ENCODE measurements at regions not wholly inside any gene's neighbourhood (a gene's known extent, or its start where the extent isn't known, plus 50 kb on each side); places are given as distances from the start of the nearest gene placed in this dataset.

- no peak overlapping the region for H3K27ac ChIP-seq
- TF ChIP-seq EP300 (IDR thresholded peaks at IDR 0.05) (no peak), POLR2A (IDR thresholded peaks at IDR 0.05) (no peak), CTCF (IDR thresholded peaks at IDR 0.05) (no peak)
- intact Hi-C loops (cut with DNase I) = no loop called here
Observed at GRCh38 chr6:81988871-81989270, 236.4 kb upstream of the TENT5A start.

GRCh38 chr6:81988446-81988845, 236.0 kb upstream of the TENT5A start:
- TF ChIP-seq POLR2A (IDR thresholded peaks at IDR 0.05) (no peak), CTCF (IDR thresholded peaks at IDR 0.05) (no peak), EP300 (IDR thresholded peaks at IDR 0.05) (no peak)

More at GRCh38 chr6:81988871-81989270, 236.4 kb upstream of the TENT5A start:
- H3K4me1 ChIP-seq (ENCODE audit: insufficient read depth) = no peaks in the 10 kb centered on the region
- H3K36me3 ChIP-seq = no peaks in the 10 kb centered on the region
- 93 to 97% (median 94%) methylated on average over 3 of the region's 3 CpGs for WGBS, 3 donors
- H3K27me3 ChIP-seq = no peaks in the 10 kb centered on the region
- DNase-seq = no peak
- H3K4me3 ChIP-seq = no peak overlapping the region
- H3K9me3 ChIP-seq = no peaks in the 10 kb centered on the region

GRCh38 chr6:81987293-81987692, 234.8 kb upstream of the TENT5A start:
- no peaks in the 10 kb centered on the region for H3K27me3 ChIP-seq
- H3K4me3 ChIP-seq = no peak overlapping the region
- H3K4me1 ChIP-seq (ENCODE audit: insufficient read depth) = no peaks in the 10 kb centered on the region
- DNase-seq = no peak
- 81 to 89% (median 88%) methylated on average over 3 of the region's 3 CpGs for WGBS, 3 donors
- H3K36me3 ChIP-seq = no peaks in the 10 kb centered on the region
- H3K9me3 ChIP-seq = no peaks in the 10 kb centered on the region
- no peak for TF ChIP-seq POLR2A (IDR thresholded peaks at IDR 0.05)
- no peak for TF ChIP-seq CTCF (IDR thresholded peaks at IDR 0.05)
- TF ChIP-seq EP300 (IDR thresholded peaks at IDR 0.05) = no peak
- intact Hi-C loops (cut with DNase I) = no loop called here
- H3K27ac ChIP-seq = no peak overlapping the region

More at GRCh38 chr6:81988446-81988845, 236.0 kb upstream of the TENT5A start:
- no peaks in the 10 kb centered on the region for H3K36me3 ChIP-seq
- intact Hi-C loops (cut with DNase I) = no loop called here
- H3K4me1 ChIP-seq (ENCODE audit: insufficient read depth) = no peaks in the 10 kb centered on the region
- H3K9me3 ChIP-seq = no peaks in the 10 kb centered on the region
- H3K4me3 ChIP-seq = no peak overlapping the region
- no peaks in the 10 kb centered on the region for H3K27me3 ChIP-seq
- no peak overlapping the region for H3K27ac ChIP-seq
- no peak for DNase-seq
- WGBS, 3 donors = 81 to 93% (median 91%) methylated on average over 1 of the region's 1 CpG

- TF ChIP-seq CTCF (IDR thresholded peaks at IDR 0.05) (no peak), POLR2A (IDR thresholded peaks at IDR 0.05) (no peak), EP300 (IDR thresholded peaks at IDR 0.05) (no peak)
- WGBS, 3 donors = 89 to 98% (median 91%) methylated on average over 1 of the region's 1 CpG
- no peak overlapping the region for H3K27ac ChIP-seq
Observed at GRCh38 chr6:81985191-81985590, 232.7 kb upstream of the TENT5A start.

More at GRCh38 chr6:81985191-81985590, 232.7 kb upstream of the TENT5A start:
- no peak for DNase-seq
- intact Hi-C loops (cut with DNase I) = no loop called here
- Histone ChIP-seq H3K27me3 (no peaks in the 10 kb centered on the region), H3K36me3 (no peaks in the 10 kb centered on the region), H3K9me3 (no peaks in the 10 kb centered on the region), H3K4me1 (ENCODE audit: insufficient read depth) (no peaks in the 10 kb centered on the region), H3K4me3 (no peak overlapping the region)
